Esophagus squamous epithelium (tissue), 5 donors: ENCODE measurements at regions not wholly inside any gene's neighbourhood (a gene's known extent, or its start where the extent isn't known, plus 50 kb on each side); places are given as distances from the start of the nearest gene placed in this dataset.

Source experiments
- DNase-seq: peaks from one replicate; lab custom pipeline; 2025; lab: John Stamatoyannopoulos, UW
- H3K27ac ChIP-seq, 4 donors: fragments of 200-600 bp; sonication (generic); one replicate each; pipeline ENCODE4 v1.5.1; 2016 to 2019; ENCODE audit warnings: mild to moderate bottlenecking in 1 of 4
- H3K27me3 ChIP-seq, 4 donors: fragments of 200-600 bp; sonication (generic); 1 replicate in 3 of 4; 2 replicates in 1 of 4; pipeline versions ENCODE4 v1.5.1 to v1.6.0; 2017 to 2021; ENCODE audit warnings: antibody characterized with exemption in 1 of 4
- H3K36me3 ChIP-seq, 3 donors: fragments of 200-600 bp; sonication (generic); one replicate each; pipeline ENCODE4 v1.5.1; 2016 to 2019
- H3K4me1 ChIP-seq, 3 donors: fragments of 200-600 bp; sonication (generic); one replicate each; pipeline ENCODE4 v1.5.1; 2017 to 2019
- H3K4me3 ChIP-seq, 4 donors: fragments of 200-600 bp; sonication (generic); 1 replicate in 3 of 4; 2 replicates in 1 of 4; pipeline ENCODE4 v1.5.1; 2016 to 2019; ENCODE audit warnings: mild to moderate bottlenecking in 2 of 4, moderate library complexity in 1 of 4
- H3K9me3 ChIP-seq, 3 donors: fragments of 200-600 bp; sonication (generic); one replicate each; pipeline ENCODE4 v1.5.1; 2016 to 2019
- POLR2A ChIP-seq, 4 donors: fragments of 450-650 bp; IDR thresholded peaks; one replicate each; pipeline ENCODE4 v1.6.1; 2017; ENCODE audit warnings: antibody characterized with exemption in 4 of 4, mild to moderate bottlenecking in 4 of 4, moderate library complexity in 3 of 4
- WGBS, 2 donors: methylation state at CpG; one replicate each; pipeline ENCODE4 v1.1.5; 2018; 5-methylcytosine and 5-hydroxymethylcytosine counted together
- intact Hi-C: fragments of 100-400 bp; cut with DNase I; formaldehyde crosslinking; loops from one replicate; pipeline ENCODE4 v1.15.0; 2022
- TF ChIP-seq, protein P1 (sequence below), 6 experiments: fragments of 450-650 bp in 4 of 6; fragments of 200-600 bp in 2 of 6; sonication (generic) in 2 of 6; IDR thresholded peaks; one replicate each; pipeline ENCODE4 v1.5.1; 2016 to 2019; ENCODE audit warnings: antibody characterized with exemption in 6 of 6, mild to moderate bottlenecking in 4 of 6, moderate library complexity in 4 of 6
- donor health status: DM: yes; HTN: yes; CAD: no.

DNA sequence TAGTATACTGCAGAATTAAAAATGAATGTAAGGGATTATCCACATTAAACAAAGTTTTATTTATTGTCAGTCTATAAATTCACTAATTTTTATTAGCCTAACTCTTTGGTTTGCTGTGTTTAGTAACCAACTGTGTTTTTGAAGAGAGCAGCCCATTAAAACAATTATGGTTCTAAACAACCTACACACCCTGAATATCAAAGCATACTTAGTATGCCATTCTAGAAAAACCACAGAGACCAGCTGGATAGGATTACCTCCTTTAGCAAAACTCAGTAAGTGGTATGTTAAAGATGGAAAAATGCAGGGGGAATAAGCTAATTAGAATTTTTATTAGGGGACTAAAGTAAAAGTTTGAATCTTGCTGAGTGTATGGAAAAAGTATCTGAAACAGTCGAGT lies 1981.7 kb upstream of the NUDT12 start:
- Histone ChIP-seq H3K27me3 (no peaks in the 10 kb centered on the region), H3K27ac (no peak overlapping the region), H3K36me3 (no peaks in the 10 kb centered on the region), H3K9me3 (no peaks in the 10 kb centered on the region), H3K4me1 (no peaks in the 10 kb centered on the region), H3K4me3 (no peak overlapping the region)
- no peak for DNase-seq
- TF ChIP-seq, protein P1, sequence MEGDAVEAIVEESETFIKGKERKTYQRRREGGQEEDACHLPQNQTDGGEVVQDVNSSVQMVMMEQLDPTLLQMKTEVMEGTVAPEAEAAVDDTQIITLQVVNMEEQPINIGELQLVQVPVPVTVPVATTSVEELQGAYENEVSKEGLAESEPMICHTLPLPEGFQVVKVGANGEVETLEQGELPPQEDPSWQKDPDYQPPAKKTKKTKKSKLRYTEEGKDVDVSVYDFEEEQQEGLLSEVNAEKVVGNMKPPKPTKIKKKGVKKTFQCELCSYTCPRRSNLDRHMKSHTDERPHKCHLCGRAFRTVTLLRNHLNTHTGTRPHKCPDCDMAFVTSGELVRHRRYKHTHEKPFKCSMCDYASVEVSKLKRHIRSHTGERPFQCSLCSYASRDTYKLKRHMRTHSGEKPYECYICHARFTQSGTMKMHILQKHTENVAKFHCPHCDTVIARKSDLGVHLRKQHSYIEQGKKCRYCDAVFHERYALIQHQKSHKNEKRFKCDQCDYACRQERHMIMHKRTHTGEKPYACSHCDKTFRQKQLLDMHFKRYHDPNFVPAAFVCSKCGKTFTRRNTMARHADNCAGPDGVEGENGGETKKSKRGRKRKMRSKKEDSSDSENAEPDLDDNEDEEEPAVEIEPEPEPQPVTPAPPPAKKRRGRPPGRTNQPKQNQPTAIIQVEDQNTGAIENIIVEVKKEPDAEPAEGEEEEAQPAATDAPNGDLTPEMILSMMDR (IDR thresholded peaks at IDR 0.05), result no peak
- TF ChIP-seq POLR2A (IDR thresholded peaks at IDR 0.05), result no peak
- intact Hi-C loops, result no loop called here
- WGBS, 2 donors, result 44 to 48% methylated on average over 1 of the region's 1 CpG

DNA sequence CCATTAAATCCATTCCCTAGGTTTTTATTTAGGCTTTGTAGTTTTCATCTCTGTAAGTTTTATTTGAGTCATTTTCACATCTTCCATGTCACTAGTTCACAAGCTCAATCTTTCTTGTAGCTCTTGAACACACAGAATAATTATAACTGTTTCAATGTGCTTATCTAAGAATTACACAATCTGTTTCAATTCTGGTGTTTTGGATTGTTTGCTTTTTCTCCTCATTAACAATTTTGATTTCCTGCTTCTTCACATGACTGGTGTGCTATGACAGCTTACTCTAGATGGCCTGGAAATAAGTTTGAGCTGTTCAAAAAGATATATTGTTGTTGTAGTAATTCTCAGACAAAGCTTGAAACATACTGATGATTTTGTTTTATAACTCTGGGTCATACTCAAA lies 1974.1 kb upstream of the NUDT12 start:
- intact Hi-C loops, result no loop called here
- Histone ChIP-seq H3K4me3 (no peak overlapping the region), H3K4me1 (no peaks in the 10 kb centered on the region), H3K27ac (no peak overlapping the region), H3K9me3 (no peaks in the 10 kb centered on the region), H3K36me3 (no peaks in the 10 kb centered on the region), H3K27me3 (no peaks in the 10 kb centered on the region)
- DNase-seq, result no peak
- no peak for TF ChIP-seq POLR2A (IDR thresholded peaks at IDR 0.05)
- TF ChIP-seq, protein P1 (IDR thresholded peaks at IDR 0.05), result no peak

DNA sequence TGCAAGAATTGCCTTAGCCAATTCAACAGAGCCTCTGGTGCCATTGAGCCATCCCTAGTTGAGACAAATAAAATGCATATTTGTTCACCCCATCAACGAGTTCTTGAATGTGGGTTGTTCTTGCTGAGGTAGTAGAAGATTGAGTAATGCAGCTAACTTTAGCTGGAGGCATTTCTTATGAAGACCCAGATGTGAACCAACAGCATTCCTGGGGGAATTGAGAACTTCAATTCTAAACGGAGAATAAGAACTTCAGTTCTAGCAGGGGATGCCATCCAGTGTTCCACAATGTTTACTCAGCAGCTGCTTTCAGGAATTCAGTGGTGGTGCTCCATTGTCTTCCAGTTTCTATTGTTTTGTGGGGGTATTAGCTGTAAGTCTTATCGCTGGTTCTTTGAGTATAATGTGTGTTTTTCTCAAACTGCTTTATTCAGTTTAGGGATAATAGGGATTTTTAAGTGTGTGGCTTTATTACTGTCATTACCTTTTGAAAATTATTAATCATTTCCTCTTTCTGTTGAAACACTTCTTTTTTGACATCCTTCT lies 1968.2 kb upstream of the NUDT12 start:
- H3K4me3 ChIP-seq, result no peak overlapping the region
- peaks cover 0 to 6% (median 0%) of the 10 kb centered on the region in 3 donors for H3K9me3 ChIP-seq
- intact Hi-C loops, result no loop called here
- no peaks in the 10 kb centered on the region for H3K27me3 ChIP-seq
- H3K36me3 ChIP-seq, result no peaks in the 10 kb centered on the region
- no peaks in the 10 kb centered on the region for H3K4me1 ChIP-seq
- TF ChIP-seq, protein P1 (IDR thresholded peaks at IDR 0.05), result no peak
- TF ChIP-seq POLR2A (IDR thresholded peaks at IDR 0.05), result no peak
- no peak for DNase-seq
- no peak overlapping the region for H3K27ac ChIP-seq
- WGBS, 2 donors, result 41 to 56% methylated on average over 3 of the region's 3 CpGs

DNA sequence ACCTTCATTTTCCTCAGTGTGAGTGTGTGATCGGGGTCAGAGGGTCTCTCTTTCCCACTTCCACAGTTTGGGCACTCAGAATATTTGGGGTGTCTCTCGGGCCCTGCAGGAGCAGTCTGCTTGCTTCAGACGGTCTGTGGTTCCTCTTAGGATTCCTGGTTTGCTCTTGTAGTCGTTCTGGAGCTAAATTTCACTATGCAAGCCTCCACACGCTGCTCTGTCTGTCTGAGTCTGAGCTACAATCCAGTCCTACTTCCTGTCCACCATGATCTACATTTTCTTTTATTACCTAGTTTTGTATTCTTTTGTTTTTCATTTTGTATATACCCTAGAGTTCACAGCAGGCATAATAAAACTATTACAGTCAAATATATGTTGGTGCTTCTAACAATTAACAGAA lies 1967.3 kb upstream of the NUDT12 start:
- Histone ChIP-seq H3K9me3 (peaks cover 0 to 6% (median 0%) of the 10 kb centered on the region in 3 donors), H3K4me1 (no peaks in the 10 kb centered on the region), H3K4me3 (no peak overlapping the region), H3K27me3 (no peaks in the 10 kb centered on the region), H3K27ac (no peak overlapping the region), H3K36me3 (no peaks in the 10 kb centered on the region)
- WGBS, 2 donors, result 37 to 50% methylated on average over 5 of the region's 5 CpGs
- intact Hi-C loops, result no loop called here
- no peak for TF ChIP-seq POLR2A (IDR thresholded peaks at IDR 0.05)
- TF ChIP-seq, protein P1 (IDR thresholded peaks at IDR 0.05), result no peak
- DNase-seq, result no peak

DNA sequence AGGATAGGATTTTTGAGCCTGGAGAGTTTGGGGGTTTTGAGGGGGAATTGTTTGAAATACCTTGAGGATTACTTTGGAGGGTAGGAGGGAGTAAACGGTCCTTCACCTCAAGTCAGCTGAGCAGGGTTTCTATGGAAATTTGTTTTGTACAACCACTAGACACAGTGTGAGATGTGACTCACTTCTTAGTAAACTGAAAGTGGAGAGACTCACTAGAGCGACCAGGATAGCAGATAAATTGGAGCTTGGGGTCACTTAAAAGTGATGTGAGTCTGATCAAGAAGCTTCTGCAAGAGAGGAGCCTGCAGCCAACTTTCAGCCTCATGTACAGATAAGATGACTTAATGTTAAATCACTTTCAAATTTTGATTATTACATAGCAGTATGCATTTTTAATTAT lies 1945.9 kb upstream of the NUDT12 start:
- Histone ChIP-seq H3K4me1 (no peaks in the 10 kb centered on the region), H3K9me3 (no peaks in the 10 kb centered on the region), H3K27me3 (no peaks in the 10 kb centered on the region), H3K27ac (no peak overlapping the region), H3K4me3 (no peak overlapping the region), H3K36me3 (no peaks in the 10 kb centered on the region)
- 41 to 57% methylated on average over 2 of the region's 2 CpGs for WGBS, 2 donors
- intact Hi-C loops, result no loop called here
- no peak for DNase-seq
- TF ChIP-seq, protein P1 (IDR thresholded peaks at IDR 0.05), result no peak
- no peak for TF ChIP-seq POLR2A (IDR thresholded peaks at IDR 0.05)
